Vagina (tissue), 2 donors: ENCODE measurements at regions not wholly inside any gene's neighbourhood (a gene's known extent, or its start where the extent isn't known, plus 50 kb on each side); places are given as distances from the start of the nearest gene placed in this dataset.

Experiments
- CTCF ChIP-seq, 3 experiments: fragments of 450-650 bp in 2 of 3; fragments of 200-600 bp in 1 of 3; sonication (generic) in 1 of 3; IDR thresholded peaks; one replicate each; pipeline ENCODE4 v1.5.1; 2017 to 2019; ENCODE audit warnings: antibody characterized with exemption in 3 of 3, mild to moderate bottlenecking in 2 of 3, moderate library complexity in 2 of 3
- POLR2AphosphoS5 ChIP-seq, 2 donors: sonication (generic); formaldehyde crosslinking; IDR thresholded peaks; one replicate each; pipeline ENCODE4 v1.9.0; 2017; ENCODE audit warnings: antibody characterized with exemption in 2 of 2, mild to moderate bottlenecking in 2 of 2, low read depth in 1 of 2; ENCODE audit not compliant: insufficient read depth in 1 of 2

GRCh38 chr1:115432061-115432460, 94.0 kb upstream of the NGF start:
- TF ChIP-seq POLR2AphosphoS5 (IDR thresholded peaks at IDR 0.05; ENCODE audit: insufficient read depth in 1 of 2, low read depth in 1 of 2) (no peak), CTCF (IDR thresholded peaks at IDR 0.05) (no peak)
